Neural progenitor cell (in vitro differentiated cells): ENCODE measurements at regions not wholly inside any gene's neighbourhood (a gene's known extent, or its start where the extent isn't known, plus 50 kb on each side); places are given as distances from the start of the nearest gene placed in this dataset.

ENCODE experiments used
- EZH2 ChIP-seq: fragments of 200-600 bp; sonication (generic); IDR thresholded peaks from 2 replicates; pipeline ENCODE4 v1.6.1; 2017; ENCODE audit warnings: antibody characterized with exemption, mild to moderate bottlenecking, moderate library complexity
- TF ChIP-seq, protein P1 (sequence below): fragments of 200-600 bp; sonication (generic); IDR thresholded peaks from 2 replicates; pipeline ENCODE4 v1.5.1; 2017; ENCODE audit warnings: antibody characterized with exemption, mild to moderate bottlenecking

DNA sequence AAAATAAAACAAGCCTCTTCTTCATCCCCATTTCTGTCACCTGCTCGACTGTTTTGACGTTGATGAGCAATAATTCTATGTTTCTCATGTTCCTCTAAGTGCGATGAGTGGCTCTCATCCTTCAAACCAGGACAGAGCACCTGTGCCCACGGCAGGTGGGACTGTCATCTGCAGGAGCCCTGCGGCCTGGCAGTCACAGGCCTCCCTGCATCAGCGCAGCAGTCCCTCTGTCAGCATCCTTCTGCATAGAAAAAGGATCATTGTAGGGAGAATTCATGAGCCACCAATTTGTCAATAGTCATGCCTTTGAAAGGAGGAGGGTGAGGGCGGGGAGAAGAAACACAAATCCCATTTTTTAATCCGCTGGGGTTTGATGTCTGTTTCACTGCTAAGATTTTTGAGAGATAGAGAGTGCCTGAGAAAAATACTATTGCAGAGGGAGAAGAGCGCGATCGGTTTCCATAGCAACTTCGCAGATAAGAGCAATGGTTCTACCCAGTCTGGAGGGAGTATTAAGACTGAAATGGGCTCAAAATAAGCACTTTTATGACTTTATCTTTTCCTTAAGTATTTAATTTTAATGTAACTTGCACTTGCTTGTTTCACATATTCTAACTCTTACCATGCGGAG, 234.3 kb upstream of the NCKAP5 start:
- TF ChIP-seq, protein P1, sequence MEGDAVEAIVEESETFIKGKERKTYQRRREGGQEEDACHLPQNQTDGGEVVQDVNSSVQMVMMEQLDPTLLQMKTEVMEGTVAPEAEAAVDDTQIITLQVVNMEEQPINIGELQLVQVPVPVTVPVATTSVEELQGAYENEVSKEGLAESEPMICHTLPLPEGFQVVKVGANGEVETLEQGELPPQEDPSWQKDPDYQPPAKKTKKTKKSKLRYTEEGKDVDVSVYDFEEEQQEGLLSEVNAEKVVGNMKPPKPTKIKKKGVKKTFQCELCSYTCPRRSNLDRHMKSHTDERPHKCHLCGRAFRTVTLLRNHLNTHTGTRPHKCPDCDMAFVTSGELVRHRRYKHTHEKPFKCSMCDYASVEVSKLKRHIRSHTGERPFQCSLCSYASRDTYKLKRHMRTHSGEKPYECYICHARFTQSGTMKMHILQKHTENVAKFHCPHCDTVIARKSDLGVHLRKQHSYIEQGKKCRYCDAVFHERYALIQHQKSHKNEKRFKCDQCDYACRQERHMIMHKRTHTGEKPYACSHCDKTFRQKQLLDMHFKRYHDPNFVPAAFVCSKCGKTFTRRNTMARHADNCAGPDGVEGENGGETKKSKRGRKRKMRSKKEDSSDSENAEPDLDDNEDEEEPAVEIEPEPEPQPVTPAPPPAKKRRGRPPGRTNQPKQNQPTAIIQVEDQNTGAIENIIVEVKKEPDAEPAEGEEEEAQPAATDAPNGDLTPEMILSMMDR = no peak
- no peak for TF ChIP-seq EZH2
